H1 (cell line): ENCODE measurements at regions not wholly inside any gene's neighbourhood (a gene's known extent, or its start where the extent isn't known, plus 50 kb on each side); places are given as distances from the start of the nearest gene placed in this dataset.

Experiments used
- CTCF ChIA-PET: fragments of 300-600 bp; sonication (Branson Sonifier 250); formaldehyde crosslinking; loops from one replicate; lab custom pipeline; 2021; ENCODE audit not compliant: partially characterized antibody; lab: Charles Lee
- POLR2A ChIA-PET: fragments of 300-600 bp; sonication (Branson Sonifier 250); formaldehyde crosslinking; loops from one replicate; lab custom pipeline; 2021; ENCODE audit warnings: inconsistent platforms; ENCODE audit not compliant: partially characterized antibody; lab: Charles Lee
- DNase-seq, 2 experiments: peaks; one replicate each; pipeline versions ENCODE4 v3.0.0 to v3.0.0-alpha.2; 2010 to 2022; ENCODE audit warnings: low spot score in 2 of 2, low read depth in 1 of 2, mixed read lengths in 1 of 2
- FAIRE-seq: peaks from 2 replicates; lab custom pipeline; 2011; peaks lifted over from hg19 to GRCh38; lab: Jason Lieb, UNC
- H2AFZ ChIP-seq: 2 replicates; pipeline ENCODE4 v1.8.1; 2012; ENCODE audit warnings: low read length, inconsistent platforms
- H2AK5ac ChIP-seq: 2 replicates; pipeline ENCODE4 v1.6.1; 2013; ENCODE audit warnings: low read depth, low read length
- H2BK120ac ChIP-seq: replicated peaks from 2 replicates; pipeline ENCODE3; 2013; ENCODE audit warnings: low read depth, low read length, inconsistent platforms
- H2BK12ac ChIP-seq: 2 replicates; pipeline ENCODE4 v1.6.1; 2013; ENCODE audit warnings: low read depth, low read length
- H2BK15ac ChIP-seq: 2 replicates; pipeline ENCODE4 v1.6.1; 2013; ENCODE audit warnings: low read length
- H2BK20ac ChIP-seq: 2 replicates; pipeline ENCODE4 v1.6.1; 2013; ENCODE audit warnings: low read length
- H2BK5ac ChIP-seq: 2 replicates; pipeline ENCODE4 v1.6.1; 2013; ENCODE audit warnings: low read depth, low read length
- H3K14ac ChIP-seq: 2 replicates; pipeline ENCODE4 v1.6.1; 2013; ENCODE audit warnings: inconsistent platforms; ENCODE audit not compliant: insufficient read length
- H3K18ac ChIP-seq: 2 replicates; pipeline ENCODE4 v1.6.1; 2013; ENCODE audit warnings: low read length; ENCODE audit errors: extremely low read depth
- H3K23ac ChIP-seq: 2 replicates; pipeline ENCODE4 v1.6.1; 2013; ENCODE audit warnings: inconsistent platforms; ENCODE audit not compliant: insufficient read length
- H3K23me2 ChIP-seq: 2 replicates; pipeline ENCODE4 v1.6.1; 2013; ENCODE audit warnings: low read depth, low read length
- H3K27ac ChIP-seq: 2 replicates; pipeline ENCODE4 v1.6.1; 2011; ENCODE audit warnings: low read depth, low read length, inconsistent platforms
- H3K27me3 ChIP-seq, 4 experiments: replicated peaks in 1 of 4; 1 replicate in 1 of 4; 2 replicates in 3 of 4; pipeline versions ENCODE4 v1.6.1 to v1.8.1; 2011 to 2013; ENCODE audit warnings: low read length in 3 of 4, mild to moderate bottlenecking in 3 of 4, inconsistent platforms in 2 of 4, mixed read lengths in 2 of 4, moderate library complexity in 1 of 4; ENCODE audit not compliant: control insufficient read depth in 3 of 4, insufficient read depth in 3 of 4; ENCODE audit errors: extremely low read depth in 1 of 4
- H3K36me3 ChIP-seq, 4 experiments: 2 replicates each; pipeline versions ENCODE4 v1.6.1 to v1.8.1; 2011 to 2013; ENCODE audit warnings: mild to moderate bottlenecking in 4 of 4, low read length in 3 of 4, moderate library complexity in 2 of 4, control low read depth in 1 of 4, inconsistent platforms in 1 of 4; ENCODE audit not compliant: insufficient read depth in 4 of 4, control insufficient read depth in 2 of 4
- H3K4ac ChIP-seq: replicated peaks from 2 replicates; pipeline ENCODE3; 2013; ENCODE audit warnings: low read length, low read depth, mixed read lengths, inconsistent platforms; ENCODE audit not compliant: insufficient read length
- H3K4me1 ChIP-seq, 4 experiments: replicated peaks in 1 of 4; 1 replicate in 1 of 4; 2 replicates in 3 of 4; pipeline versions ENCODE4 v1.6.1 to v1.8.1; 2011 to 2013; ENCODE audit warnings: low read length in 3 of 4, inconsistent platforms in 2 of 4, mixed read lengths in 1 of 4; ENCODE audit not compliant: insufficient read depth in 4 of 4, control insufficient read depth in 3 of 4
- H3K4me2 ChIP-seq, 2 experiments: 2 replicates each; pipeline versions ENCODE4 v1.6.1 to v1.8.1; 2011 to 2013; ENCODE audit warnings: low read depth in 2 of 2, low read length in 2 of 2, control low read depth in 1 of 2, inconsistent platforms in 1 of 2, mild to moderate bottlenecking in 1 of 2; ENCODE audit not compliant: insufficient read depth in 1 of 2
- H3K4me3 ChIP-seq, 4 experiments: fragments of 200-600, 300-600 bp in 1 of 4; sonication (generic), shearing (Covaris generic), sonication (Bioruptor Twin) in 1 of 4; 2 replicates each; pipeline versions ENCODE4 v1.5.1 to v1.8.1; 2011 to 2016; ENCODE audit warnings: low read length in 4 of 4, low read depth in 3 of 4, control low read depth in 2 of 4, inconsistent platforms in 2 of 4, mild to moderate bottlenecking in 2 of 4, mixed read lengths in 1 of 4, moderate library complexity in 1 of 4; ENCODE audit not compliant: insufficient read depth in 2 of 4; ENCODE audit errors: extremely low read depth in 1 of 4
- H3K56ac ChIP-seq: replicated peaks from 2 replicates; pipeline ENCODE3; 2013; ENCODE audit warnings: low read depth, mild to moderate bottlenecking, mixed read lengths, low read length, inconsistent platforms; ENCODE audit not compliant: insufficient read length
- H3K79me1 ChIP-seq: 2 replicates; pipeline ENCODE4 v1.6.1; 2013; ENCODE audit warnings: low read depth, low read length, control low read depth
- H3K79me2 ChIP-seq, 2 experiments: 2 replicates each; pipeline versions ENCODE4 v1.6.1 to v1.8.1; 2012 to 2013; ENCODE audit warnings: low read length in 2 of 2, mild to moderate bottlenecking in 2 of 2, inconsistent platforms in 1 of 2; ENCODE audit not compliant: insufficient read depth in 2 of 2, control insufficient read depth in 1 of 2
- H3K9ac ChIP-seq, 4 experiments: replicated peaks in 1 of 4; 1 replicate in 1 of 4; 2 replicates in 3 of 4; pipeline versions ENCODE4 v1.6.1 to v1.8.1; 2011 to 2013; ENCODE audit warnings: low read depth in 3 of 4, low read length in 3 of 4, control low read depth in 2 of 4, mild to moderate bottlenecking in 2 of 4, moderate library complexity in 2 of 4, inconsistent platforms in 1 of 4; ENCODE audit errors: extremely low read depth in 1 of 4
- H3K9me3 ChIP-seq, 2 experiments: 2 replicates each; pipeline versions ENCODE4 v1.6.1 to v1.8.1; 2012 to 2013; ENCODE audit warnings: mild to moderate bottlenecking in 2 of 2, moderate library complexity in 2 of 2, control low read depth in 1 of 2, inconsistent platforms in 1 of 2, low read depth in 1 of 2, low read length in 1 of 2, mixed read lengths in 1 of 2; ENCODE audit not compliant: insufficient read depth in 2 of 2
- H4K20me1 ChIP-seq, 2 experiments: replicated peaks in 1 of 2; 2 replicates each; pipeline versions ENCODE3 to v1.8.1; 2011 to 2013; ENCODE audit warnings: inconsistent platforms in 2 of 2, low read length in 2 of 2, mild to moderate bottlenecking in 1 of 2; ENCODE audit not compliant: insufficient read depth in 2 of 2, control insufficient read depth in 1 of 2
- H4K5ac ChIP-seq: 2 replicates; pipeline ENCODE4 v1.6.1; 2013; ENCODE audit warnings: low read length, low read depth, mixed read lengths, inconsistent platforms; ENCODE audit not compliant: insufficient read length
- H4K8ac ChIP-seq: 2 replicates; pipeline ENCODE4 v1.8.0; 2013; ENCODE audit warnings: mild to moderate bottlenecking, moderate library complexity, low read length, inconsistent platforms; ENCODE audit not compliant: insufficient read depth; ENCODE audit errors: extremely low read depth
- H4K91ac ChIP-seq: replicated peaks from 2 replicates; pipeline ENCODE3; 2013; ENCODE audit warnings: low read length, mixed read lengths, inconsistent platforms; ENCODE audit not compliant: insufficient read length
- CTCF ChIP-seq, 3 experiments: IDR thresholded peaks; 1 replicate in 2 of 3; 2 replicates in 1 of 3; pipeline versions ENCODE4 v1.5.1 to v1.6.1; 2011; ENCODE audit warnings: low read length in 3 of 3, mild to moderate bottlenecking in 3 of 3, inconsistent platforms in 2 of 3, low read depth in 1 of 3, moderate library complexity in 1 of 3; ENCODE audit not compliant: insufficient read depth in 1 of 3; ENCODE audit errors: control extremely low read depth in 1 of 3
- MAFK ChIP-seq: IDR thresholded peaks from 2 replicates; pipeline ENCODE4 v1.6.1; 2012; ENCODE audit warnings: low read depth, mild to moderate bottlenecking, improper control_type of control experiment, low read length
- RAD21 ChIP-seq, 2 experiments: IDR thresholded peaks in 1 of 2; conservative IDR thresholded peaks in 1 of 2; 2 replicates each; pipeline ENCODE4 v1.6.1; 2011; ENCODE audit warnings: low read depth in 2 of 2, low read length in 2 of 2, improper control_type of control experiment in 1 of 2, inconsistent platforms in 1 of 2, mild to moderate bottlenecking in 1 of 2, moderate library complexity in 1 of 2
- WGBS, 2 experiments: shearing (Covaris generic) in 1 of 2; methylation state at CpG; one replicate each; pipeline versions ENCODE4 v1.1.6 to v1.1.7; 2013 to 2015; ENCODE audit warnings: low lambda C conversion rate in 2 of 2, mixed read lengths in 2 of 2, inconsistent platforms in 1 of 2, low coverage in 1 of 2, missing lambda C conversion rate in 1 of 2; ENCODE audit not compliant: insufficient replicate concordance in 2 of 2, insufficient coverage in 1 of 2, insufficient read length in 1 of 2; ENCODE audit errors: extremely low coverage in 1 of 2, missing lambda C conversion rate in 1 of 2; 5-methylcytosine and 5-hydroxymethylcytosine counted together

DNA sequence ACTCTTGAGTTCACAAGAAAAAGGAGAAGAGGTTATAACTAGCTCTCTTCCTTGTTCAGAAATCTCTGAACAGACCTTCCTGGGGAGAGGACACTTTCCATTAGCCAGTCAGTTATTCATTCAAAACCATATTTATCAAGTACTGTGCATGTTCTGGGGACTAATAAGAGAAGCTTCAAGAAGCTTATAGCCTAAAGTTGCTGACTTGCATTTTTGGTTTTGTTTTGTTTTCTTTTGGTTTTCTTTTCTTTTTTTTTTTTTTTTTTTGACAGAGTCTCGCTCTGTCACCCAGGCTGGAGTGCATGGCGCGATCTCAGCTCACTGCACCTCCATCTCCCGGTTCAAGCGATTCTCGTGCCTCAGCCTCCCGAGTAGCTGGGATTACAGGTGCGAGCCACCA, 471.4 kb downstream of the KLF12 start:
- Histone ChIP-seq H3K14ac (no peak overlapping the region), H3K4me2 (no peak overlapping the region), H3K4ac (no peak overlapping the region), H4K5ac (no peak overlapping the region), H3K56ac (no peak overlapping the region), H2BK120ac (no peak overlapping the region), H3K18ac (no peak overlapping the region), H3K4me3 (no peak overlapping the region), H4K20me1 (no peaks in the 10 kb centered on the region), H3K23ac (no peak overlapping the region), H3K9ac (no peak overlapping the region), H4K8ac (no peak overlapping the region), H2BK20ac (no peak overlapping the region), H3K79me2 (no peaks in the 10 kb centered on the region), H4K91ac (no peak overlapping the region), H3K27me3 (no peaks in the 10 kb centered on the region), H2BK5ac (no peak overlapping the region), H3K9me3 (no peaks in the 10 kb centered on the region), H2BK15ac (no peak overlapping the region), H3K79me1 (no peaks in the 10 kb centered on the region), H3K23me2 (no peaks in the 10 kb centered on the region), H2BK12ac (no peak overlapping the region), H3K4me1 (no peaks in the 10 kb centered on the region; a peak in 1 of 7 replicates), H2AK5ac (no peak overlapping the region), H3K27ac (no peak overlapping the region), H3K36me3 (no peaks in the 10 kb centered on the region), H2AFZ (no peak overlapping the region)
- WGBS, 2 experiments, result 98% methylated on average over 8 of the region's 8 CpGs; no CpG with 5 or more reads in 1 of the 2 experiments
- ChIA-PET POLR2A (interaction anchor here (0.6 kb wide), 1 partner anchor 15 kb away, joined by 3 read pairs; no protein-coding TSS in a partner anchor), CTCF (interaction anchor here (0.6 kb wide), 1 partner anchor 628 kb away, joined by 3 read pairs; no protein-coding TSS in a partner anchor)
- no peak for FAIRE-seq
- DNase-seq, result no peak
- TF ChIP-seq RAD21 (IDR thresholded peaks at IDR 0.05 in 1 of 2, conservative IDR thresholded peaks at IDR 0.05 in 1 of 2; ENCODE audit: low read depth in 2 of 2, low read length in 2 of 2) (no peak), MAFK (peak; percentile 30; the same call in 1 of the 2 replicates), CTCF (IDR thresholded peaks at IDR 0.05; ENCODE audit: control extremely low read depth in 1 of 3, insufficient read depth in 1 of 3, low read depth in 1 of 3, low read length in 3 of 3) (no peak)
